ENCODE measurements at regions not wholly inside any gene's neighbourhood (a gene's known extent, or its start where the extent isn't known, plus 50 kb on each side); places are given as distances from the start of the nearest gene placed in this dataset.

- peaks cover 5% of the 10 kb centered on the region for H3K9me3 ChIP-seq (ENCODE audit: control insufficient read depth, low read length)
- H3K4me3 ChIP-seq (ENCODE audit: extremely low read depth, insufficient read depth, low read length, poor library complexity, severe bottlenecking), result no peak overlapping the region
- no peaks in the 10 kb centered on the region for H3K4me1 ChIP-seq (ENCODE audit: control insufficient read depth, insufficient read depth, low read length, poor library complexity, severe bottlenecking)
- H3K36me3 ChIP-seq (ENCODE audit: control insufficient read depth, insufficient read depth, low read length), result no peaks in the 10 kb centered on the region
- H3K27ac ChIP-seq (ENCODE audit: low read depth, low read length, severe bottlenecking), result no peak overlapping the region
- 88 to 89% methylated on average over 13 to 14 of the region's 16 CpGs for WGBS, 2 experiments (ENCODE audit: insufficient coverage in 2 of 2)
These were observed 59.1 kb upstream of the BHLHE23 start for GRCh38 chr20:63065911-63066310.

DNA sequence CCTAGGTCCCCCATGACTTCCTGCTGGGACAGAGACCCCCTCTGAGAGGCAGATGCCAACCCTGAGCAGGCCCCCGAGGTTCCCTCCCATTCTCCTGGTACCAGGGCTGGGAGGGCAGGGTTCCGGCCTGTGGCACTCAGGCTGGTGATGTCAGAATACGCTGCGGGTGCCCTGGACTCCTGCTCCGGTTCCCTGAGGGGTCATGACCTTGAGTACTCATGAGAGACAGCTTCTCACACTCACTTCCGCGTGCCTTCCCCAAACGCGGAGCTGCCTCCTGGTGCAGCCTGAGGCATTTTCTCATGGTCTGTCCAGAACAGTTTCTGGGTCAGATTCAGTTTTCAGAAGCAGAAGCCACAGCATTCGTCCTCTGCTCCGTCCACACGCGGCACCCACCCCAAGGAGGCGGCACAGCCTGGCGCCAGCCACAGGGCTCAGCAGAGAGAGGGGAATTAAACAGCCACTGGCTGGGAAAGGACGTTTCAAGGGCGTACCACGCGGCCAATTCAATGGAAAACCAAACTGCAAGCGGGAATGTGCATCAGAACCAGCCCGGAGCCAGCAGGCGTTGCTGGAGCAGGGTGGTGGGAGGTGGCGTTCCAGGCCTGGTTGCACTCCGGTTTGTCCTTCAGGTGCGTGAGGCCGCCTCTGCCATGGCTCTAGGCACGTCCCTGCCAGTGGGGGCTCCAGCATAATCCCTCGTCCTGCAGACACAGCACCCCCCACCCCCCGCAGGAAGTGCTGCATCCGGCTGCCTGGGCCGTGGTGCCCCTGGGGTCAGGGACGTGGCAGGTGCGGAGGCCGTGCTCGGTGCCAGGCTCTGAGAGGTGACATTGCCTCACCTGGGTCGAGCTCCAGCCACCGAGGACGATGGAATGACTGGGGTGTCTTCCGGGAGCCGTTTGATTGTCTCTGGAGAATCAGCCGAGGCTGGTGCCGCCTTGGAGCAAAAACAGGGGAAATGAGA is 58.3 kb upstream of the BHLHE23 start:
- Histone ChIP-seq H3K27ac (ENCODE audit: low read depth, low read length, severe bottlenecking) (no peak overlapping the region), H3K36me3 (ENCODE audit: control insufficient read depth, insufficient read depth, low read length) (no peaks in the 10 kb centered on the region), H3K9me3 (ENCODE audit: control insufficient read depth, low read length) (peaks cover 5% of the 10 kb centered on the region), H3K4me3 (ENCODE audit: extremely low read depth, insufficient read depth, low read length, poor library complexity, severe bottlenecking) (no peak overlapping the region), H3K4me1 (ENCODE audit: control insufficient read depth, insufficient read depth, low read length, poor library complexity, severe bottlenecking) (peaks cover 3% of the 10 kb centered on the region)
- WGBS, 2 experiments (ENCODE audit: insufficient coverage in 2 of 2), result 87 to 89% methylated on average over 32 to 41 of the region's 42 CpGs

- WGBS, 2 experiments (ENCODE audit: insufficient coverage in 2 of 2), result 85 to 90% methylated on average over 18 of the region's 18 CpGs
- H3K36me3 ChIP-seq (ENCODE audit: control insufficient read depth, insufficient read depth, low read length), result no peaks in the 10 kb centered on the region
- no peak overlapping the region for H3K27ac ChIP-seq (ENCODE audit: low read depth, low read length, severe bottlenecking)
- no peak overlapping the region for H3K4me3 ChIP-seq (ENCODE audit: extremely low read depth, insufficient read depth, low read length, poor library complexity, severe bottlenecking)
- H3K9me3 ChIP-seq (ENCODE audit: control insufficient read depth, low read length), result peaks cover 5% of the 10 kb centered on the region
- H3K4me1 ChIP-seq (ENCODE audit: control insufficient read depth, insufficient read depth, low read length, poor library complexity, severe bottlenecking), result peaks cover 3% of the 10 kb centered on the region
These were observed 57.5 kb upstream of the BHLHE23 start for GRCh38 chr20:63064310-63064709.

- H3K9me3 ChIP-seq (ENCODE audit: control insufficient read depth, low read length), result peaks cover 7% of the 10 kb centered on the region
- H3K27ac ChIP-seq (ENCODE audit: low read depth, low read length, severe bottlenecking), result no peak overlapping the region
- peaks cover 3% of the 10 kb centered on the region for H3K4me1 ChIP-seq (ENCODE audit: control insufficient read depth, insufficient read depth, low read length, poor library complexity, severe bottlenecking)
- whole genome bisulfite sequencing, 2 experiments (ENCODE audit: insufficient coverage in 2 of 2), result 84 to 85% methylated on average over 14 to 19 of the region's 23 CpGs
- no peak overlapping the region for H3K4me3 ChIP-seq (ENCODE audit: extremely low read depth, insufficient read depth, low read length, poor library complexity, severe bottlenecking)
- no peaks in the 10 kb centered on the region for H3K36me3 ChIP-seq (ENCODE audit: control insufficient read depth, insufficient read depth, low read length)
These were observed 55.7 kb upstream of the BHLHE23 start for GRCh38 chr20:63062188-63063140.

- Histone ChIP-seq H3K27ac (ENCODE audit: low read depth, low read length, severe bottlenecking) (no peak overlapping the region), H3K4me1 (ENCODE audit: control insufficient read depth, insufficient read depth, low read length, poor library complexity, severe bottlenecking) (peaks cover 3% of the 10 kb centered on the region), H3K36me3 (ENCODE audit: control insufficient read depth, insufficient read depth, low read length) (no peaks in the 10 kb centered on the region), H3K4me3 (ENCODE audit: extremely low read depth, insufficient read depth, low read length, poor library complexity, severe bottlenecking) (no peak overlapping the region), H3K9me3 (ENCODE audit: control insufficient read depth, low read length) (peaks cover 12% of the 10 kb centered on the region)
- 88 to 92% methylated on average over 14 of the region's 14 CpGs for WGBS, 2 experiments (ENCODE audit: insufficient coverage in 2 of 2)
These were observed 55.0 kb upstream of the BHLHE23 start for GRCh38 chr20:63061771-63062100.

- H3K27ac ChIP-seq (ENCODE audit: low read depth, low read length, severe bottlenecking), result no peak overlapping the region
- peaks cover 12% of the 10 kb centered on the region for H3K9me3 ChIP-seq (ENCODE audit: control insufficient read depth, low read length)
- H3K4me3 ChIP-seq (ENCODE audit: extremely low read depth, insufficient read depth, low read length, poor library complexity, severe bottlenecking), result no peak overlapping the region
- H3K4me1 ChIP-seq (ENCODE audit: control insufficient read depth, insufficient read depth, low read length, poor library complexity, severe bottlenecking), result peaks cover 3% of the 10 kb centered on the region
- WGBS, 2 experiments (ENCODE audit: insufficient coverage in 2 of 2), result 90 to 92% methylated on average over 29 of the region's 29 CpGs
- no peaks in the 10 kb centered on the region for H3K36me3 ChIP-seq (ENCODE audit: control insufficient read depth, insufficient read depth, low read length)
These were observed 54.4 kb upstream of the BHLHE23 start for GRCh38 chr20:63061051-63061770.

DNA sequence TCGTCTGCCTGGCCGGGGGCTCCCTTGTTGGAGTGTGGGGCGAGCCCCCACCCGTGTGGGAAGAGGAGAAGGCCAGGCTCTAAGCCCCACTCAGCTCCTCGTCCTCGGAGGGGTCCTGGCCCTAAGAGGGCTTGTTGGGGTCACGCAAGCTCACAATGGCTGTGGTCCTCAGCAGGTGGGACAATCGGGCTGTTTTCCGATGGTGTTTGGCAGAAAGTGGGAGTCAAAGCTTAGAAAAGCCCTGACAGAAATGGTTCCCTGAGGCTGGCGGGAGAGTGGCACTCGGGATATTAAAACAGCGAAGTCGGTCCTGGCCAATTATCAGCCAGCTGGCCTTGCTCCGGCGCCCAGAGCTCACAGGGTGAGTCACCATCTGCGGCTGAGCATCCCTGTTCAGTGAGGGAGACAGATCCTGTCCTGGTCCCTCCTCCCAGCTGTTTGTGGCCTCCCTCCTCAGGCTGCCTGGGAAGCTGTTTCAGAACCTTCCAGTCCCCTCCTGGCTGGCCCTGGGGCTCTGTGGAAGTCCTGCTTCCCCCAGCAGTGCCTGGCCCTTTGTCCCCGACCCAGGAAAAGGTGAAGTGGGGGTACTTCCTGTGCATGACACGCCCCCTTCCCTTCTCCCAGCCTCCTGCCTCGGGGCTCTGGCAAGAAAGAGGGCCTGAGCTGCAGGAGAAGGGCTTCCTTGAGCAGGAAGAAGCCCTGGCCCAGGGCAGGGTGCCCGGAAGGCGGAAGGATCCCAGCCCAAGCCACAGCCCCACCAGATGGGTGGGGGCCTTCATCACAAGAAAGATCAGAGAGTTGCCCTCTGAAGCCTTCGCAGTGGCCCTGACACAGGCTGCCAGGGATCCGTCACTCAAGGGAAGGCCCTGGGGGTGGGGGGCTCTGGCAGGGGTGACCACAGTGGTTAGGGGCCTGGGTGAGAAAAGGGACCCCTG is 53.6 kb upstream of the BHLHE23 start:
- Histone ChIP-seq H3K4me3 (ENCODE audit: extremely low read depth, insufficient read depth, low read length, poor library complexity, severe bottlenecking) (no peak overlapping the region), H3K36me3 (ENCODE audit: control insufficient read depth, insufficient read depth, low read length) (no peaks in the 10 kb centered on the region), H3K4me1 (ENCODE audit: control insufficient read depth, insufficient read depth, low read length, poor library complexity, severe bottlenecking) (peaks cover 3% of the 10 kb centered on the region), H3K27ac (ENCODE audit: low read depth, low read length, severe bottlenecking) (no peak overlapping the region), H3K9me3 (ENCODE audit: control insufficient read depth, low read length) (peaks cover 12% of the 10 kb centered on the region)
- 79 to 83% methylated on average over 20 to 21 of the region's 23 CpGs for WGBS, 2 experiments (ENCODE audit: insufficient coverage in 2 of 2)

GRCh38 chr20:63059684-63060056 is 52.9 kb upstream of the BHLHE23 start:
- H3K9me3 ChIP-seq (ENCODE audit: control insufficient read depth, low read length), result peaks cover 12% of the 10 kb centered on the region
- no peak overlapping the region for H3K27ac ChIP-seq (ENCODE audit: low read depth, low read length, severe bottlenecking)
- WGBS, 2 experiments (ENCODE audit: insufficient coverage in 2 of 2), result 92 to 93% methylated on average over 16 of the region's 17 CpGs
- H3K36me3 ChIP-seq (ENCODE audit: control insufficient read depth, insufficient read depth, low read length), result no peaks in the 10 kb centered on the region
- no peak overlapping the region for H3K4me3 ChIP-seq (ENCODE audit: extremely low read depth, insufficient read depth, low read length, poor library complexity, severe bottlenecking)
- H3K4me1 ChIP-seq (ENCODE audit: control insufficient read depth, insufficient read depth, low read length, poor library complexity, severe bottlenecking), result peaks cover 3% of the 10 kb centered on the region

- H3K4me3 ChIP-seq (ENCODE audit: extremely low read depth, insufficient read depth, low read length, poor library complexity, severe bottlenecking), result no peak overlapping the region
- H3K27ac ChIP-seq (ENCODE audit: low read depth, low read length, severe bottlenecking), result no peak overlapping the region
- H3K36me3 ChIP-seq (ENCODE audit: control insufficient read depth, insufficient read depth, low read length), result no peaks in the 10 kb centered on the region
- H3K9me3 ChIP-seq (ENCODE audit: control insufficient read depth, low read length), result peaks cover 12% of the 10 kb centered on the region
- 83 to 85% methylated on average over 10 to 11 of the region's 12 CpGs for WGBS, 2 experiments (ENCODE audit: insufficient coverage in 2 of 2)
- H3K4me1 ChIP-seq (ENCODE audit: control insufficient read depth, insufficient read depth, low read length, poor library complexity, severe bottlenecking), result peaks cover 3% of the 10 kb centered on the region
These were observed 52.1 kb upstream of the BHLHE23 start for GRCh38 chr20:63058696-63059335.

Measured in mesodermal cell (in vitro differentiated cells).